Neuronal stem cell (in vitro differentiated cells): ENCODE measurements at regions not wholly inside any gene's neighbourhood (a gene's known extent, or its start where the extent isn't known, plus 50 kb on each side); places are given as distances from the start of the nearest gene placed in this dataset.

ENCODE experiments used
- DNase-seq: peaks from one replicate; pipeline ENCODE4 v3.0.0-alpha.2; 2013; ENCODE audit warnings: low spot score
- H2AFZ ChIP-seq: one replicate; pipeline ENCODE4 v1.6.1; 2013; ENCODE audit warnings: mild to moderate bottlenecking, low read length, inconsistent platforms
- H2AK5ac ChIP-seq: 2 replicates; pipeline ENCODE4 v1.6.1; 2013; ENCODE audit warnings: low read depth, mild to moderate bottlenecking, inconsistent platforms, low read length, moderate library complexity, mixed read lengths
- H2BK120ac ChIP-seq: 2 replicates; pipeline ENCODE4 v1.6.1; 2013; ENCODE audit warnings: low read depth, mild to moderate bottlenecking, inconsistent platforms, low read length, moderate library complexity, mixed read lengths
- H2BK12ac ChIP-seq: one replicate; pipeline ENCODE4 v1.6.1; 2013; ENCODE audit warnings: low read length, inconsistent platforms
- H2BK15ac ChIP-seq: 2 replicates; pipeline ENCODE4 v1.6.1; 2013; ENCODE audit warnings: mild to moderate bottlenecking, low read length, inconsistent platforms, mixed read lengths
- H2BK5ac ChIP-seq: one replicate; pipeline ENCODE4 v1.6.1; 2013; ENCODE audit warnings: inconsistent platforms, mild to moderate bottlenecking, low read length, moderate library complexity
- H3K14ac ChIP-seq: one replicate; pipeline ENCODE4 v1.6.1; 2013; ENCODE audit warnings: low read length, inconsistent platforms
- H3K18ac ChIP-seq: 2 replicates; pipeline ENCODE4 v1.6.1; 2013; ENCODE audit warnings: low read length, inconsistent platforms
- H3K23ac ChIP-seq: 2 replicates; pipeline ENCODE4 v1.6.1; 2013; ENCODE audit warnings: low read depth, mild to moderate bottlenecking, mixed read lengths, low read length, inconsistent platforms; ENCODE audit not compliant: poor library complexity
- H3K27ac ChIP-seq: replicated peaks from 3 replicates; pipeline ENCODE4 v1.5.1; 2013; ENCODE audit warnings: low read length, inconsistent platforms
- H3K27me3 ChIP-seq, 3 experiments: 2 replicates each; pipeline ENCODE4 v1.6.1; 2013; ENCODE audit warnings: low read length in 3 of 3, mild to moderate bottlenecking in 2 of 3, inconsistent platforms in 1 of 3, low read depth in 1 of 3, mixed read lengths in 1 of 3, moderate library complexity in 1 of 3; ENCODE audit not compliant: control insufficient read depth in 3 of 3, insufficient read depth in 3 of 3
- H3K36me3 ChIP-seq, 2 donors: replicated peaks in 1 of 2; 2 replicates each; pipeline ENCODE4 v1.6.1; 2013; ENCODE audit warnings: low read length in 2 of 2; ENCODE audit not compliant: control insufficient read depth in 2 of 2, insufficient read depth in 2 of 2
- H3K4ac ChIP-seq: 2 replicates; pipeline ENCODE4 v1.6.1; 2013; ENCODE audit warnings: inconsistent platforms, mild to moderate bottlenecking, low read length, moderate library complexity
- H3K4me1 ChIP-seq, 2 donors: 1 replicate in 1 of 2; 2 replicates in 1 of 2; pipeline ENCODE4 v1.6.1; 2013; ENCODE audit warnings: low read length in 2 of 2, low read depth in 1 of 2; ENCODE audit not compliant: control insufficient read depth in 2 of 2, insufficient read depth in 1 of 2
- H3K4me2 ChIP-seq: one replicate; pipeline ENCODE4 v1.6.1; 2013; ENCODE audit warnings: mild to moderate bottlenecking, low read length, inconsistent platforms; ENCODE audit not compliant: insufficient read depth, poor library complexity, severe bottlenecking
- H3K4me3 ChIP-seq, 2 donors: 2 replicates each; pipeline ENCODE4 v1.5.1; 2013; ENCODE audit warnings: low read length in 2 of 2, mild to moderate bottlenecking in 2 of 2, inconsistent platforms in 1 of 2, moderate library complexity in 1 of 2
- H3K79me1 ChIP-seq: one replicate; pipeline ENCODE4 v1.6.1; 2013; ENCODE audit warnings: low read depth, mild to moderate bottlenecking, inconsistent platforms, low read length, moderate library complexity
- H3K9ac ChIP-seq: one replicate; pipeline ENCODE4 v1.6.1; 2013; ENCODE audit warnings: mild to moderate bottlenecking, low read depth, low read length, inconsistent platforms; ENCODE audit not compliant: poor library complexity
- H3K9me3 ChIP-seq, 2 donors: replicated peaks in 1 of 2; 2 replicates each; pipeline versions ENCODE3 to v1.6.1; 2013; ENCODE audit warnings: low read length in 2 of 2, mild to moderate bottlenecking in 2 of 2, inconsistent platforms in 1 of 2, low read depth in 1 of 2, mixed read lengths in 1 of 2, moderate library complexity in 1 of 2; ENCODE audit not compliant: control insufficient read depth in 2 of 2, insufficient read depth in 1 of 2
- H4K8ac ChIP-seq: one replicate; pipeline ENCODE4 v1.6.1; 2013; ENCODE audit warnings: low read depth, mild to moderate bottlenecking, inconsistent platforms, low read length, moderate library complexity
- H4K91ac ChIP-seq: one replicate; pipeline ENCODE4 v1.6.1; 2013; ENCODE audit warnings: low read length, low read depth, mild to moderate bottlenecking, inconsistent platforms; ENCODE audit not compliant: poor library complexity
- WGBS, 2 donors: extraction: QIAGEN DNeasy Blood & Tissue Kit; methylation state at CpG; one replicate each; pipeline ENCODE4 v1.1.7; 2013; ENCODE audit warnings: missing lambda C conversion rate in 2 of 2, mixed read lengths in 1 of 2; ENCODE audit not compliant: insufficient read length in 2 of 2, insufficient replicate concordance in 1 of 2; ENCODE audit errors: extremely low coverage in 2 of 2; 5-methylcytosine and 5-hydroxymethylcytosine counted together

- H4K91ac ChIP-seq = no peak overlapping the region
- H2BK12ac ChIP-seq = no peak overlapping the region
- no peak overlapping the region for H2AK5ac ChIP-seq
- H3K9ac ChIP-seq = no peak overlapping the region
- H3K27me3 ChIP-seq = no peaks in the 10 kb centered on the region
- no peak overlapping the region for H3K23ac ChIP-seq
- no peak overlapping the region for H3K27ac ChIP-seq
- H3K4me1 ChIP-seq = peaks cover 0 to 13% of the 10 kb centered on the region in 2 donors
- no peak overlapping the region for H2BK5ac ChIP-seq
- H3K14ac ChIP-seq = no peak overlapping the region
- no peak overlapping the region for H2BK120ac ChIP-seq
- no peak overlapping the region for H2BK15ac ChIP-seq
- no peak overlapping the region for H3K18ac ChIP-seq
- H3K4ac ChIP-seq = no peak overlapping the region
- H4K8ac ChIP-seq = no peak overlapping the region
- no peaks in the 10 kb centered on the region for H3K36me3 ChIP-seq
- H3K4me2 ChIP-seq = no peak overlapping the region
- no peak overlapping the region for H2AFZ ChIP-seq
- H3K9me3 ChIP-seq = no peaks in the 10 kb centered on the region
- H3K4me3 ChIP-seq = no peak overlapping the region
- H3K79me1 ChIP-seq = no peaks in the 10 kb centered on the region
- DNase-seq = no peak
Observed at GRCh38 chr18:53747663-53748160, 476.8 kb downstream of the MBD2 start.

- H3K9ac ChIP-seq = no peak overlapping the region
- H4K91ac ChIP-seq = no peak overlapping the region
- H3K23ac ChIP-seq = no peak overlapping the region
- no peak for DNase-seq
- no peaks in the 10 kb centered on the region for H3K27me3 ChIP-seq
- no peak overlapping the region for H2BK15ac ChIP-seq
- no peak overlapping the region for H3K4me2 ChIP-seq
- no peak overlapping the region for H2AK5ac ChIP-seq
- WGBS, 2 donors = no CpG with 5 or more reads among the region's 2 CpGs
- H2BK12ac ChIP-seq = no peak overlapping the region
- no peak overlapping the region for H3K27ac ChIP-seq
- H3K9me3 ChIP-seq = no peaks in the 10 kb centered on the region
- no peak overlapping the region for H3K4ac ChIP-seq
- peaks cover 0 to 13% of the 10 kb centered on the region in 2 donors for H3K4me1 ChIP-seq
- H4K8ac ChIP-seq = no peak overlapping the region
- no peak overlapping the region for H2BK5ac ChIP-seq
- H3K4me3 ChIP-seq = no peak overlapping the region
- no peak overlapping the region for H2AFZ ChIP-seq
- no peak overlapping the region for H3K14ac ChIP-seq
- H3K18ac ChIP-seq = no peak overlapping the region
- H3K36me3 ChIP-seq = no peaks in the 10 kb centered on the region
- H3K79me1 ChIP-seq = no peaks in the 10 kb centered on the region
- H2BK120ac ChIP-seq = no peak overlapping the region
Observed at GRCh38 chr18:53747210-53747609, 477.3 kb downstream of the MBD2 start.

GRCh38 chr18:53745986-53746385, 478.5 kb downstream of the MBD2 start:
- H3K9ac ChIP-seq = no peak overlapping the region
- H3K4me1 ChIP-seq = peaks cover 0 to 13% of the 10 kb centered on the region in 2 donors
- H2AK5ac ChIP-seq = no peak overlapping the region
- no peak overlapping the region for H3K4ac ChIP-seq
- no peaks in the 10 kb centered on the region for H3K36me3 ChIP-seq
- no peak overlapping the region for H2AFZ ChIP-seq
- no peak overlapping the region for H2BK5ac ChIP-seq
- no peak overlapping the region for H3K14ac ChIP-seq
- no peak overlapping the region for H2BK15ac ChIP-seq
- H3K9me3 ChIP-seq = no peaks in the 10 kb centered on the region
- H3K4me3 ChIP-seq = no peak overlapping the region
- H3K18ac ChIP-seq = no peak overlapping the region
- H3K79me1 ChIP-seq = no peaks in the 10 kb centered on the region
- no peak overlapping the region for H3K27ac ChIP-seq
- no peak overlapping the region for H4K91ac ChIP-seq
- H2BK120ac ChIP-seq = no peak overlapping the region
- H2BK12ac ChIP-seq = no peak overlapping the region
- no peaks in the 10 kb centered on the region for H3K27me3 ChIP-seq
- no peak for DNase-seq
- H3K23ac ChIP-seq = no peak overlapping the region
- H4K8ac ChIP-seq = no peak overlapping the region
- H3K4me2 ChIP-seq = no peak overlapping the region
- WGBS, 2 donors = no CpG with 5 or more reads among the region's 1 CpG

GRCh38 chr18:53745224-53745967, 479.1 kb downstream of the MBD2 start:
- Histone ChIP-seq H2BK12ac (no peak overlapping the region), H2AK5ac (no peak overlapping the region), H4K91ac (no peak overlapping the region), H3K27me3 (no peaks in the 10 kb centered on the region), H3K23ac (no peak overlapping the region), H3K4me1 (peaks cover 0 to 13% of the 10 kb centered on the region in 2 donors), H2AFZ (no peak overlapping the region), H4K8ac (no peak overlapping the region), H3K79me1 (no peaks in the 10 kb centered on the region), H3K14ac (no peak overlapping the region), H3K18ac (no peak overlapping the region), H3K4me2 (no peak overlapping the region), H3K9me3 (no peaks in the 10 kb centered on the region), H3K4ac (no peak overlapping the region), H2BK15ac (no peak overlapping the region), H3K4me3 (no peak overlapping the region), H3K36me3 (no peaks in the 10 kb centered on the region), H3K27ac (no peak overlapping the region), H2BK5ac (no peak overlapping the region), H2BK120ac (no peak overlapping the region), H3K9ac (no peak overlapping the region)
- no CpG with 5 or more reads among the region's 5 CpGs for WGBS, 2 donors
- DNase-seq = no peak
